NAMALWA (cell line): ENCODE measurements at regions not wholly inside any gene's neighbourhood (a gene's known extent, or its start where the extent isn't known, plus 50 kb on each side); places are given as distances from the start of the nearest gene placed in this dataset.
"Not testable (repeated sequence)": the region's sequence is repeated elsewhere in the genome, so short reads cannot be mapped to it uniquely, and the experiment has no call there.

Experiments
- DNase-seq: peaks from one replicate; pipeline ENCODE4 v3.0.0-alpha.2; 2015; ENCODE audit warnings: low spot score

DNA sequence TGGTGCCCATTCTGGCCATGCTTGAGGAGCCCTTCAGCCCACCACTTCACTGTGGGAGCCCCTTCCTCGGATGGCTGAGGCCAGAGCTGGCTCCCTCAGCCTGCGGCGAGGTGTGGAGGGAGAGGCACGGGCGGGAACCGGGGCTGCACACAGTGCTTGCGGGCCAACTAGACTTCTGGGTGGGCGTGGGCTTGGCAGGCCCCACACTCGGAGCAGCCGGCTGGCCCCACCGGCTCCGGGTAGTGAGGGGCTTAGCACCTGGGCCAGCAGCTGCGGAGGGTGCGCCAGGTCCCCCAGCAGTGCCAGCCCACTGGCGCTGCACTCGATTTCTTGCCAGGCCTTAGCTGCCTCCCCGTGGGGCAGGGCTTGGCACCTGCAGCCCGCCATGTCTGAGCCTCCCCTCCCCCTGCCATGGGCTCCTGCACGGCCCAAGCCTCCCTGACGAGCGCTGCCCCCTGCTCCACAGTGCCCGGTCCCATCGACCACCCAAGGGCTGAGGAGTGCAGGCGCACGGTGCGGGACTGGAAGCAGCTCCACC lies 554.2 kb downstream of the GABRG2 start:
- DNase-seq = not testable (repeated sequence)

DNA sequence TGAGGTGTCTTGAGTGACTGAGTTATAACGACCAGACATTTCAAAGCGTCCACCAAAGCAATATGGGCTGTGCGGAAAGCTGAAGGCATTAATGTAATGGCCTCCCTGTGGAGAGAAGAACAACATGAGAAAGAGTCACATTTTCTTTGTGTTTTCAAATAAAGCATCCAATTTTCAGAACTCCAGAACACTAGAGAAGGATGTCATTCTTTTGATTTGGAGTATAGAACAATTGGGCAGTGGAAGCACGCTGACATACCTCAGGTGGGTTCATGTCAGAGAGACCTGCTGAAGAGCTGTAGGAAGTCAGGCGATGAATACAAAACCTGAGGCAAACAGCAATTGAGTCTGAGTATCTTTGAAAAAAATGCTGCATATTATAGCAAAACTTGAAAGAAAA lies 556.5 kb downstream of the GABRG2 start:
- no peak for DNase-seq

DNA sequence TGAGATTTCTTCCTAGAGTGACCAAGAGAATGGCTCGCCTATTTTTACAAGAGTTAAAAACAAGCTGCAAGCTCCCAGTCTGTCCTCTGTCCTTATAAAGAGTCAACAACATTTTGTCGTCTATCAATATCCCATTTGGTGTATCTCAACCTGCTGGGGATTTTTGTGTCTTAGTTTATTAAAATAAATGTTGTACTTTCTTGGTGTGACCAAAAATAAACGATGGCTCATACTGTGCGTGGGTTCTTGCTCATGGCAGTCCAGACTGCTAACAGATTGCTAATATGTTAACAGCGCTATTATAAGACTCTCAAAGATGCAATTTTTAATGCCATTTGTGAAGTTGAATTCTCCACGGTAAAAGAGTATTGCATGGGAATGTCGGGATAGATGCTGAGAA lies 569.9 kb downstream of the GABRG2 start:
- DNase-seq = no peak

DNA sequence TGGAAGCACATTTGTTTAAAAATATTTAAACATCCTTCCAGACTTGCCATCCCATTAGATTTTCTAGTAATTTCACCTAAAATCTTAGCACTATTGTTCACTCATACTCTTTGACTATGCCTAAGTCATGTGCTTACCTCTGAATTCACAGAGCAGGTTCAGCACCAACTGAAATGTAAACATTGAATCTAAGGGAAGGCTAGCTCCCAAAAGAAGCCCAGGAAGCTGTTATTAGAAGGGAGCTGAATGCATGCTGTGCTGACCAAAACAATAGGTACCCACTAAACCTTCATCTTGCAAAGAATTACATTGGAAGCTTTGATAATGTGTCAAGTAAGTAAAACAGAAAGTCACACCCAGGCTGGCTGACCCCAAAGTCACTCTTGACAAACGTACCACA lies 571.3 kb downstream of the GABRG2 start:
- no peak for DNase-seq

DNA sequence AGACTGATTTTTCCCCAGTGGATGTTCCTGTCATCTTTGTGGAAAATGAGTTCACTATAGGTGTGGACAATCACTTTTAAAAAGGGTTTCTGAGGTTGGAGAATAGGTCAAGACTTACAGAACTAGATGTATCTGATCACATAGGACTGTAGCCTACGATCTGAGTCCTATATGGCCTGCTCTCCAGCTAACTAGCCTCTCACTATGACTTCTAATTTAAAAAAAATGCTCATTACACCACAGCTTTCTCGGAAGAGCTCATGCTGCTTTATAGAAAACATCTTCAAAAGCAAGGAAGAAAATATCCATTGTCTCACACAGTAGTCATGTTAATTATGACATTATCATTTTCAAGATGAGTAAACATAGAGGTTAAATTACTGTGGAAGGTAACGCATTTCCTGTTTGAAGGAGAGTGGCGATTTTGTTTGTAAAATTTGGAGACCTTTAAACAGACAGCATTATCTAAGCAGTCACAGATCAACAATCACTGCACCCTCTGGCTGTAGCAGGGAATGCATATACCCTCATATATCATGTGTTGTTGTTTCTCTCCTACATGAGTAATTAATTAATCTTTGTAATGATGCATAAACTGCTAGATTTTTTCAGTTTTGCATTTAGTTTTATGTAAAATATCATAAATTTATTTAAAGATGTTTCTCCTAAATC lies 573.7 kb downstream of the GABRG2 start:
- no peak for DNase-seq

DNA sequence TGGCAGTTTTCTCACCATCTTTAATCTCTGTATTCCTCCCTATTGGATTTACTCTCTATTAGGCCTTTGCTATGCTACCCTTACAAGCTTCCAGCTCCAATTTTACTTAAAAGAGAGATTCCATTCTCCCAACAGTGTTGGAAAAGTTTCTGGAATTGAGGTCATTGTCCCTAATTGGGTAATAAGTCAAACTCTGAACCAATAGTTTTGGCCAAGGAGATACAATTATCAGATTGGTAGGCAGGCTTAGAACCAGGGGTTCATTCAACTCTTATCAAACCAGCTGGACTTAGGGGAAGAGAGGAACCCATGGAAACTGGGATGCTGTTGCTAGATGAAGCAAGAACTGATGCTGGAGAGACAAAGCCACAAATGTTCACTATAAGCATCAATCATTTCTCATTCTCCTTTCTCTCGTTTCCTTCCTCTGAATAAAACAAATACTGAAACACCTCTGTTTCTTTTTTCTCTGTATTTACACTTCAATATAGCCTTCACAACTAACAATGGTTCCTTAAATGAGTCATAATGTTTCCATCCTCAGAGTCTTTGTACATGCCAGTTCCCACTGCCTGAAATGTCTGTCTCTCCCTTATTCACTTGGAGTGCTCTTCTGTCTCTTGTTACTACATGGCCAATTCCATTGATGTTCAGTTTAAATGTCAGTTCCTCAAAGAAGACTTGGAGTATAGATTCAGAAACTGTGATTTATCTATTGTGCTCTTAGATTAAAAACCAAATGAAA lies 587.3 kb downstream of the GABRG2 start:
- DNase-seq = no peak

DNA sequence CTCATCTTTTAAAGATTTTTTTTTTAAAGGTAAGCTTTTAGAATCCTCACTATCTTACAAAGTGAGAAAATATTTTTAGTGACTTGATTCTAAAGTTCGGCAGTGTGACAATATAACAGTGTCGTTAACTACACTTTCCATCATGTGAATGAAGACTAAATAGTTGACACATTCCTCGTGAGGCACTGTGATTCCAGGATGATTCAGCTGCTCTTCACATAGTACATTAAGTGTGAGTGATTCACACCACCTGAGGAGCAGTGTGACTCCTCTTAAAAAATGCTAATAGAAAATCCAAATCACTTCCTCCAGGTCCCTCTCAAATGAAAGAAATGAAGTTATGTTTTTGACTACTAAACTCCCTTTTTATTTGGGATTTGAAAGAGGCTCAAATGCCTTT lies 589.5 kb downstream of the GABRG2 start:
- no peak for DNase-seq

DNA sequence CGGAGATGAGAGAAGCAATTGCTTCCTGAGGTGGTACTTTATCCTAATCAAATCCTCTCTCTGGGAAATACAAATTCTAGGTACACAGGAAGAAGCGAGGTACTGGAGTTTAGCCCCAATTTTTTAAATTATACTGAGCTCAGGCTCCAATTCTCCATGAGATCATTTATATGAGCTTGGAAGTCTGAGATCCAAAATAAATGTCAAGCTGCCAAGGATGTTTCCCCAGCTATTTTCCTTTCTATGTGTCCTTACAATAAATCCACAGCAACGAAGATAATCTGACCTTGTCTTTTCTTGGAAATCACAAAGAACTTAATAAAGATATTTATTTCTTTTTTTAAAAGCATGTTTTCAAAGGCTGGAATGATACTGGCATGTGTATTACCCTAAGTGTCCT lies 597.3 kb downstream of the GABRG2 start:
- no peak for DNase-seq

DNA sequence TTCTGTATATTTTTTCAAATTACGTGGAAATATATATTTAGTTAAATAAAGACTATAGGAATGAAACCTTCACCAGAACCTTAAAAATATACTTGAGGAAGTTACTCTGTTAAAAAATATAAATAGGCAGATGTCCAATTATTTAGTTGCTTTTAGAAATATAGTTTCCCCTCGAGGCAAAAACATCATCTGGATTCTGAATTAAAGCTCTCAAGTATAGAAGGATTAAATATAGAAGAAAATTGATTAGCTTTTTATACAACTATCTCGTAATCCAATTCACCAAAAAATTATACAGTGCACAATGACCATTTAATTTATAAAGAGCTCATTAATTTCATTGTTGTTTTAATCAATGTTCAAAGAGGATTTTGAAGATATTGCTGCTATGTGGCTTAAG lies 601.4 kb downstream of the GABRG2 start:
- no peak for DNase-seq

DNA sequence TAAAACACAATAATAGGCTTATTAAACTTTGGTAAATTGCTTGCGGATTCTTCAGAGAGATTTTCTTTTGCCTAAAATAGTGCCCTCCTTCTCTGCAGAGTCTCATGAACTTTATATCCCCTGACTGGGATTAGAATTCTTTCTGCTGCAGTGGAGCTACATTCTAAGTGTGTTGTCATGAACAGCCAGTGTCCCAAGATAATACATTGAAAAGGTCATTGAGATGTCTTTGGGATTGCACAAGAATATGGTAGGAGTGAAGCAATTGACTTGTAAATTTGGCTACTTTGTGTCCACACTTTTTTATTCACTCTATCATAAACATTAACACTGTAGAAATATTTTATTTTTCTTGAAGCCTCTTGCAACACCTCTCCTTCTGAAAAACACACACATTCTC lies 604.5 kb downstream of the GABRG2 start:
- DNase-seq = no peak

DNA sequence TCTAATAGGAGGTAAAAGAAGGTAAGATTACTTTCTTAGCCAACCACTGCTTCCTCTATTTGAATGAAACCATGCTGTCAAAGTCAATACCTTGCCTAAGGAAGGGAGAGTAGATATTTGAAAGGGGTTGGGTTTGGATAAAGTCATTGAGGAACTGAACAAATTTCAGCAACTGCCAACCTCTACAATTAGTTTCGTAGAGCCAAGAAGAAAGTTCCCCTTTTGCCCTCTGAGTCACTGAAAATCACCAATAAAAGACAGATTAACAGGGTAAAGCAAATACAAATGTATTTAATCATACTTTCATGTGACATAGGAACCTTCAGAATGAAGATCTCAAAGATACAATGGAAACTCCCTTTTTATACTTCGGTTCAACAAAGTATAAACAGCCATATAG lies 615.7 kb downstream of the GABRG2 start:
- no peak for DNase-seq

DNA sequence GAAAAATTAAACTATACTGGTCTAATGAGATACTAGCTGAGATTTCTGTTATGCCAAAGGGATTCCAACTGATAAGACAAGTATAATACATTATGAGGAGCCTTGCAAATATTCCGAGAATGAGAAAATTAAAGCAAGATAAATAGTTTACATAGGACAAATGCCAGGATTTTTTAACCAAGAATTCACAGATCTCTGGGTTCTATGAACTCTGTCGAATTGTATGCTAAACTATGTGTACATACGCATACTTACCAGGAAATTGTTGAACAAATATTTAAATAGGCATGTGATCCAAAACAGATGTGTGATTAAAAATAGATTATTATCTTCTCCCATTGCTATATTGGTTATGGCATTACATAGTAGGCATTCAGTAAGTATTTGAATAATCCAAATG lies 616.6 kb downstream of the GABRG2 start:
- no peak for DNase-seq

DNA sequence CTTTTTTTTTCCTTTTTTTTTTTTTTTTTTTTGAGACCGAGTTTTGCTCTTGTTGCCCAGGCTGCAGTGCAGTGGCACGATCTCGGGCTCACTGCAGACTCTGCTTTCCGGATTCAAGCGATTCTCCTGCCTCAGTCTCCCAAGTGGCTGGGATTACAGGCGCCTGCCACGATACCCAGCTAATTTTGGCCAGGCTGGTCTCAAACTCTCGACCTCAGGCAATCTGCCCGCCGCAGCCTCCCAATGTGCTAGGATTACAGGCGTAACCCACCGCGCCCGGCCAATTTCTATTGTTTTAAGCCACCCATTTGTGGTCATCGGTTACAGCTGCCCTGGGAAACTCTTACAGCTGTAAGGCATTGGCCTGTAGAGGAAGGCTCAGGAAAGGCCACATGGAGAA lies 617.7 kb downstream of the GABRG2 start:
- no peak for DNase-seq

DNA sequence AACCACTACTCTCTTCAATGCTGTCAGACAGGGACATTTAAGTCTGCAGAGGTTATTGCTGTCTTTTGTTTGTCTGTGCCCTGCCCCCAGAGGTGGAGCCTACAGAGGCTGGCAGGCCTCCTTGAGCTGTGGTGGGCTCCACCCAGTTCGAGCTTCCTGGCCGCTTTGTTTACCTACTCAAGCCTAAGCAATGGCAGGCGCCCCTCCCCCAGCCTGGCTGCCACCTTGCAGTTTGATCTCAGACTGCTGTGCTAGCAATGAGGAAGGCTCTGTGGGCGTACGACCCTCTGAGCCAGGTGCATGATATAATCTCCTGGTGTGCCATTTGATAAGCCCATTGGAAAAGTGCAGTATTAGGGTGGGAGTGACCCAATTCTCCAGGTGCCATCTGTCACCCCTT lies 628.7 kb downstream of the GABRG2 start:
- DNase-seq = not testable (repeated sequence)

DNA sequence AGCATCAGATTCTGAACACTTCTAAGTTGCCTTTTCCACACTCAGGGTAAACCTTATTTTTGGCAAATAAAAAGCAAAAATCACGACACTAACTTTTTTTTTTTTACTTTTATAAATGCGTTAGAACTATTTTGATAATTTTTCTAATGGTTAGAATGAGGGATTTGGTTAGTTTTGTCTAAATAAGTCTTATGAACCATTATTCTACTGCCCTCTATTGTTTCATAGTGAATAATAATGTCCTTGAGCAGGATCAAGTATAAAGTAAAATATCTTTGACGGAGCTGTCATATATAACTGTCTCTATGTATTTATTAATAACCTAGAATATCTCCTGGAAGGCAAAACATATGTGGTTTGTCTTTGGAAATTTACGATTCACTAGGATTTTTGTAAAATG lies 631.8 kb downstream of the GABRG2 start:
- DNase-seq = no peak

DNA sequence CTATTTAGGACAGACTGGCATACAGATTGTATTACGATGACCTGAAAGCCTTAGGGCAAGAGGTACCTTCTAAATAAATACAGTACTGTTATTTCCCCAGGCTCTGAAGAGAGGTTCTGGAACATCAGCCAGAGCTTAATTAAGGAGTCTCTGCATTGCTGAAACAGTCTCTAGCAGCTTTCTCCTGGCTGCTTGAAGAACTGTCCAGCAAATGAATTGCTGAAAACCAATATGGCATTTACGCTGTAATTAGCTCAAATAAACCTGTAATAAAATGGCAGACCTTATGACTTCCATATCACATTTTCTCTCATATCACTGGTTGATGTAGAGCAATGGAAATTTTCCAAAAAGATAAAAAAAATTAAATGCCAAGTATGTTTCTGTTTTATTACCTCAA lies 636.3 kb downstream of the GABRG2 start:
- DNase-seq = no peak

DNA sequence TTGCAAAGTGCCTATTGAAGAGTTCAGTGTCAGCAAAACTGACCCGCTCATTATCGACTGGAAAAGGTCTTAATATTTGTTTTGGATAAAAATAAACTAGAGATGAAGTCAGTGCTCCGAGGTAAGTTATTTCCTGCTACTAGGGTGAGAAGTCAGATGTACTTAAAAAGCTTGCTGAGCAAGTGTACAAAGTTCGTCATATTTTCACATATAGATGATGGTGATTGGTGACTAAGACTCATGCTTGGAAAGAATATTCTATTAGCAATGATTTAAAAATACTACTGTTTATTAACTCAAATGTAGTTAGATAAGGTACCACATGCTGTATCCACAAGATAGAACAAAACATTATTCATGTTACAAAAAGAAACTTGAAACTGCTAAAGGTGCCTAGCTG lies 643.7 kb downstream of the GABRG2 start:
- DNase-seq = no peak

DNA sequence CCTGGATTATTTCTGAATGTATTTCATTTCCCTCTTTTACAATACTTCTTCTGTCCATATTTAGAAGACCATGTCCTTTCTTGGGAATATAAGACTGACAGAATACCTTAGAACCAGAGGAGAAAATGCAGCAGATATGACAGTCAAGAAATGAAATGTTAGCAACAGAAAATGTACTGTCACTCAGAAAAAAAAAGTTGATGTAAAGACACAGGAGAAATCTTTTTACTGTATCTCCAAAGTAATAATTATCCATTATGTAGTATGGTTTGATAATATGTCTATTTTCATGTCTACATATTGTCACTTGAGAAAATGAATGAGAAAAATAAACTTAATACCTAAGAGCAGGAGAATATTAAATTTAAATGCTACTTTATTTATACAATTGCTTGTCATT lies 652.1 kb downstream of the GABRG2 start:
- DNase-seq = no peak

DNA sequence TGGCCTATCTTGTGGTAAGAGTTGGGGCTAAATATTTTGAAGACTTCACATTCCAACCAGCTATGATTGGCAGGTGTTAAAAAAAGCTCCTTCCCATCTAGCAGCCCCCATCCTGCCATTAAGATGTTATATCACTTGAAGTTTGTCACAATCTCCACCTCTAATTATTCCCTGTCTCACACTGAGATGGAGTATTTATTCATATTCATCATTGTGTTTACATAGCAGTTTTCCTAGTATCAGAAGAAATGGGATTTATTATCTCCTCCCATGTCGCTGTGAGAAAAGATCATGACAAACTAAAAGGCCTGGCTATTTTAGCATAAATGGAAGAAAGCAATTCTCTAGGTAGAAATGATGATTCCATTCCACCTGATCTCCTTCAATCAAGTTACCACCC lies 653.6 kb downstream of the GABRG2 start:
- no peak for DNase-seq

DNA sequence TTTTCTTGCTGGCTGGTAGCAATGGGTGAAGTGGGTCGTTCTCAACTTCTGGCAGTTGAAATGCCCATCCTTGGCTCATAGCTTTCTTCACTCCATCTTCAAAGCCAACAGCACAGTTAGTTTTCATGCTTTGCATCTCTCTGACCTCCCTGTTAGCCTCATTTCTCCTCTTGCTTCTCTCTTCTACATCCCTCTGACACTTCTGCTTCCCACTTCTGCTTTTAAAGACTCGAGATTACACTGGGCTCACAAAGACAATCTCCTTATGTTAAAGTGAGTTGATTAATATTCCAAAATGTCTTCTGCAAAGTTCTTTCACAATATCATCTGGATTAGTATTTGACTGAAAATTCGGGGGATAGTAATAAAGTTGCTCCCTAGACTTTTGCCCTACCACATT lies 684.8 kb upstream of the CCNG1 start:
- DNase-seq = no peak

DNA sequence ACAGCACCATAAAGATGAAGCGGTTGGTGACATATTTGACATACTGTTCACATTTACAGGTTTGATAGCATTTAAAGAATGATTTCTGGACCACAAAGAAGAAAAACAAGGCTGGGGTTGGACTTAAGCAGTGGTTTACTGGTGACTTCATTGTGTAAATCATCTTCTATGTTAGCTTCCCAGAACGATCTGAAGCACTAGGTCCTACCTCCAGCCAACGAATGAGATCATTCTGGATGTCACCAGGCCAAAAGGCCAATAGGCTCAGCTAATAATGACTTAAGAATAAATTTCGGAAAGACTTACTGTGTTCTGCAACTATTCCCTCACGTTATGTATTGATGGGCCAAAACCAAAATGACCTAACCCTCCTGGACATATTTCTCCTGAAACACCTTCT lies 675.3 kb upstream of the CCNG1 start:
- DNase-seq = no peak

DNA sequence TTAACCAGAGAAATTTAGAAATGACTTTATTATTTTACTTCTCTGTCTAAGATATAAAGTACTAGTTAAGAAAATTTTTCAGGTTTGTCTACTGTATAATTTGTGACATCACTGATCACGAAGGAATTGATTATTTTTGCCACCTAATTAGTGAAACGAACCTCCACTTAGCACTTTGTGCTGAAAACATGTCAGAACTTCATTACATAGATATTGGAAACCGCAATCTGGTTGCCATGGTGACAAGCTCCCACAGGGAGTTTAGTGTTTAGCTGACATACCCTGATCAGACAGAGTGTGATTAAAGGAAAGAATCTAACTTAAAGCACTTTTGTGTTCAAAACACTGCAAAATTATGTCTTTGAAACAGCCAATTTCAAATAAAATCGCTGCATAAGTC lies 668.4 kb upstream of the CCNG1 start:
- no peak for DNase-seq

DNA sequence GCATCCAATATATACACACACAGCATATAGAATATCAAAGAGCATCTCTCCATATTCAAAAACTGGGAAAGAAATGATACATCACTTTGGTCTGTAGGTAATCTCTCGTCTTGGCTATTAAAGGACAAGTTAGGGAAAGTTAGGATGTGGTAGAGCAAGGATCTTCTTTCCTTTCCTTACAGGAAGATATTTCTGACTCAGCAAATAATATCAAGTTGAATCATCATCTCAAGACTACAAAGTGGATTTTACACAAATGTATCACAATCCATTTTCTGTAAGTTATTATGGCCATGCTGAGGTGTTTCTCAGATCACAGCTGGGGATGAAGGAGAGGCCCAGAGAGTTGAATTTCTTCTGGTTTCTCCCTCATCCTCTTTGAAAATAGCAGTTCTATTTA lies 651.7 kb upstream of the CCNG1 start:
- no peak for DNase-seq

DNA sequence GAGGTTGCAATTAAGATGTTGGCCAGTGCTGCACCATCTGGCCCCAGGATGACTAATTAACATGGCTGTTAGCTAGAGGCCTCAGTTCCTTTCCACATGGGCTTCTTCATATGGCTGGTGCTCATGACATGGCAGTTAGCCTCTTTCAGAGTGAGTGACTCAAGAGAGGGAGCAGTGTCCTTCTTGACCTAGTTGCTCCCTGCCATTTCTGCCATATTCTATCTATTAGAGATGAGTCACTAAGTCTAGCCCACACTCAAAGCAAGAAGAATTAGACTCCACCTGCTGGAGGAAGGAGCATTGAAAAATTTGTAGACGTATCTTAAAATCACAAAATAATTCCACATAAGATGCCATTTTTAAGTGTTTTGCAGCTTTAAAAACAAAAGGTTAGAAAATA lies 651.2 kb upstream of the CCNG1 start:
- peak; percentile 4 for DNase-seq
